BLaER1 treated with 17β-estradiol and CSF1 and Interleukin-3, amounts not matched to agents 10 nM and 100 nM (cell line): ENCODE measurements at regions not wholly inside any gene's neighbourhood (a gene's known extent, or its start where the extent isn't known, plus 50 kb on each side); places are given as distances from the start of the nearest gene placed in this dataset.

Experiments
- H3K27ac ChIP-seq, 11 experiments: shearing (Covaris generic); formaldehyde crosslinking; 2 replicates each; pipeline ENCODE4 v1.8.1; 2022
- H3K27me3 ChIP-seq, 11 experiments: shearing (Covaris generic); formaldehyde crosslinking; 2 replicates each; pipeline ENCODE4 v1.8.1; 2022
- H3K36me3 ChIP-seq, 11 experiments: shearing (Covaris generic); formaldehyde crosslinking; 2 replicates each; pipeline ENCODE4 v1.8.1; 2022
- H3K4me1 ChIP-seq, 10 experiments: shearing (Covaris generic); formaldehyde crosslinking; 2 replicates each; pipeline ENCODE4 v1.8.1; 2022
- H3K4me2 ChIP-seq, 11 experiments: shearing (Covaris generic); formaldehyde crosslinking; 2 replicates each; pipeline ENCODE4 v1.8.1; 2022
- H3K4me3 ChIP-seq, 10 experiments: shearing (Covaris generic); formaldehyde crosslinking; 2 replicates each; pipeline ENCODE4 v1.8.1; 2022
- H3K9ac ChIP-seq, 11 experiments: shearing (Covaris generic); formaldehyde crosslinking; 2 replicates each; pipeline ENCODE4 v1.8.1; 2022
- H3K9me3 ChIP-seq, 11 experiments: shearing (Covaris generic); formaldehyde crosslinking; replicated peaks in 1 of 11; 2 replicates each; pipeline ENCODE4 v1.8.1; 2022
- H4K20me1 ChIP-seq, 11 experiments: shearing (Covaris generic); formaldehyde crosslinking; 2 replicates each; pipeline ENCODE4 v1.8.1; 2022
- Cebpa-rat ChIP-seq, 11 experiments: shearing (Covaris generic); IDR thresholded peaks; 2 replicates each; pipeline ENCODE4 v1.8.1; 2022

DNA sequence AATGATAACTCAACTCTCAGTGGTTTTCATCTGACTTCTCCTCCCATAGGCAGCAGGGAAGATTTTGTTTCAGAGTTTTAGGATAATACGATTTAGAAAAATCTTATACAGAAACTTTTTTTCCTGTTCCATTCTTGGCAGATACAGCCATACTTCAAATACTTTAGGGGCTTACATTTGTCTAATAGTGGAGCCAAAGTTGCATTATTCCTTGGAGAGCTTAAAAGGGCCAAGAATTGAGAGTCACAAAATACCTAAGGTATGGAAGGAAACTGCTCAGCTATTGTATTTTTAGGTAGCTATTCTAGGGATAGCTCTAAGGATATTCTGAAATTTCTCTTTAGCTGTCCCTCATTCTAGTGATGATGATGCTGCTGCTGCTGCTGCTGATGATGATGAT, 132.9 kb upstream of the PTCHD1 start:
- Histone ChIP-seq H3K27ac (no peak overlapping the region), H4K20me1 (no peaks in the 10 kb centered on the region), H3K36me3 (no peaks in the 10 kb centered on the region), H3K4me1 (no peaks in the 10 kb centered on the region), H3K27me3 (no peaks in the 10 kb centered on the region), H3K4me3 (no peak overlapping the region), H3K9ac (no peak overlapping the region), H3K9me3 (peaks cover 0 to 4% (median 0%) of the 10 kb centered on the region in 11 experiments; a peak in 2 of 22 replicates), H3K4me2 (no peak overlapping the region)
- TF ChIP-seq Cebpa-rat (IDR thresholded peaks at IDR 0.05) = no peak

GRCh38 chrX:23202326-23202725, 132.3 kb upstream of the PTCHD1 start:
- Histone ChIP-seq H3K36me3 (no peaks in the 10 kb centered on the region), H3K4me1 (no peaks in the 10 kb centered on the region), H3K4me3 (no peak overlapping the region), H3K27me3 (no peaks in the 10 kb centered on the region), H4K20me1 (no peaks in the 10 kb centered on the region), H3K4me2 (no peak overlapping the region), H3K9me3 (peaks cover 0 to 4% (median 0%) of the 10 kb centered on the region in 11 experiments; a peak in 2 of 22 replicates), H3K27ac (no peak overlapping the region), H3K9ac (no peak overlapping the region)
- no peak for TF ChIP-seq Cebpa-rat (IDR thresholded peaks at IDR 0.05)

GRCh38 chrX:23223169-23223568, 111.5 kb upstream of the PTCHD1 start:
- no peak overlapping the region for H3K4me3 ChIP-seq

GRCh38 chrX:23228454-23228853, 106.2 kb upstream of the PTCHD1 start:
- H3K9me3 ChIP-seq = peaks cover 0 to 1% (median 0%) of the 10 kb centered on the region in 11 experiments; a peak in 1 of 22 replicates
- H3K36me3 ChIP-seq = no peaks in the 10 kb centered on the region
- no peak overlapping the region for H3K4me2 ChIP-seq
- H3K27me3 ChIP-seq = no peaks in the 10 kb centered on the region
- H3K9ac ChIP-seq = no peak overlapping the region
- TF ChIP-seq Cebpa-rat (IDR thresholded peaks at IDR 0.05) = no peak
- no peaks in the 10 kb centered on the region for H4K20me1 ChIP-seq
- H3K4me3 ChIP-seq = no peak overlapping the region
- no peaks in the 10 kb centered on the region for H3K4me1 ChIP-seq
- H3K27ac ChIP-seq = no peak overlapping the region

More at GRCh38 chrX:23223169-23223568, 111.5 kb upstream of the PTCHD1 start:
- H3K4me2 ChIP-seq = no peak overlapping the region
- H4K20me1 ChIP-seq = no peaks in the 10 kb centered on the region
- no peak overlapping the region for H3K9ac ChIP-seq
- H3K9me3 ChIP-seq = peaks cover 0 to 7% (median 0%) of the 10 kb centered on the region in 11 experiments; a peak in 3 of 22 replicates
- H3K4me1 ChIP-seq = no peaks in the 10 kb centered on the region
- H3K27ac ChIP-seq = no peak overlapping the region
- H3K36me3 ChIP-seq = no peaks in the 10 kb centered on the region
- no peaks in the 10 kb centered on the region for H3K27me3 ChIP-seq
- no peak for TF ChIP-seq Cebpa-rat (IDR thresholded peaks at IDR 0.05)

GRCh38 chrX:23228950-23229448, 105.7 kb upstream of the PTCHD1 start:
- no peak for TF ChIP-seq Cebpa-rat (IDR thresholded peaks at IDR 0.05)
- Histone ChIP-seq H3K4me1 (no peaks in the 10 kb centered on the region), H3K27me3 (no peaks in the 10 kb centered on the region), H3K27ac (no peak overlapping the region), H3K4me2 (no peak overlapping the region), H3K4me3 (no peak overlapping the region), H3K36me3 (no peaks in the 10 kb centered on the region), H3K9ac (no peak overlapping the region), H4K20me1 (no peaks in the 10 kb centered on the region), H3K9me3 (no peaks in the 10 kb centered on the region)

- Histone ChIP-seq H3K36me3 (no peaks in the 10 kb centered on the region), H3K9me3 (peaks cover 4 to 20% (median 9%) of the 10 kb centered on the region in 11 experiments; a peak in 17 of 22 replicates), H3K4me3 (no peak overlapping the region), H4K20me1 (no peaks in the 10 kb centered on the region), H3K27ac (no peak overlapping the region), H3K4me1 (no peaks in the 10 kb centered on the region), H3K4me2 (no peak overlapping the region), H3K27me3 (no peaks in the 10 kb centered on the region), H3K9ac (no peak overlapping the region)
- no peak for TF ChIP-seq Cebpa-rat (IDR thresholded peaks at IDR 0.05)
Observed at GRCh38 chrX:23235051-23235450, 99.6 kb upstream of the PTCHD1 start.

GRCh38 chrX:23246001-23246400, 88.6 kb upstream of the PTCHD1 start:
- Histone ChIP-seq H3K4me2 (no peak overlapping the region), H3K27me3 (no peaks in the 10 kb centered on the region), H3K9ac (no peak overlapping the region), H3K4me1 (no peaks in the 10 kb centered on the region), H3K36me3 (no peaks in the 10 kb centered on the region), H3K4me3 (no peak overlapping the region), H3K27ac (no peak overlapping the region), H4K20me1 (no peaks in the 10 kb centered on the region), H3K9me3 (peaks cover 0 to 6% (median 0%) of the 10 kb centered on the region in 11 experiments; a peak in 3 of 22 replicates)
- TF ChIP-seq Cebpa-rat (IDR thresholded peaks at IDR 0.05) = no peak

DNA sequence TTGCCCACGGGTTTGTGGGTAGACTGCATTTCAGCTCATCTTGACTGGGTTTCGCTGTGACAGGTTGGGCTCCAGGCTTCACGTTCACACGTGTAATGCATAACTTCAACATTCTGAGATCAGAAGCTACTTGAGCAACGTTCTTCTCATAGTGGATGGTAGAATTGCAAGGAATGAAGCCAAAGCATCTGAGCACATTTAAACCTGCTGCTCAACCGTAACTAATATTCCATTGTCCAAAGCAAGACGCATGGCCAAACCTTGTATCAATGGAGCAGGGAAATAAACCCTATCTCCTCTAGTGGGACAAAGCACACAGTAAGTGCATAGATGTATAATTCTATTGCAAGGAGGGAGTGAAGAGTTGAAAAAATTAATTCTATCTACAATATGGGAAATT, 86.5 kb upstream of the PTCHD1 start:
- Histone ChIP-seq H3K4me2 (no peak overlapping the region), H3K27me3 (no peaks in the 10 kb centered on the region), H3K9ac (no peak overlapping the region), H3K9me3 (peaks cover 10 to 20% (median 14%) of the 10 kb centered on the region in 11 experiments; a peak in 18 of 22 replicates), H3K4me3 (no peak overlapping the region), H4K20me1 (no peaks in the 10 kb centered on the region), H3K27ac (no peak overlapping the region), H3K36me3 (no peaks in the 10 kb centered on the region), H3K4me1 (no peaks in the 10 kb centered on the region)
- TF ChIP-seq Cebpa-rat (IDR thresholded peaks at IDR 0.05) = no peak

DNA sequence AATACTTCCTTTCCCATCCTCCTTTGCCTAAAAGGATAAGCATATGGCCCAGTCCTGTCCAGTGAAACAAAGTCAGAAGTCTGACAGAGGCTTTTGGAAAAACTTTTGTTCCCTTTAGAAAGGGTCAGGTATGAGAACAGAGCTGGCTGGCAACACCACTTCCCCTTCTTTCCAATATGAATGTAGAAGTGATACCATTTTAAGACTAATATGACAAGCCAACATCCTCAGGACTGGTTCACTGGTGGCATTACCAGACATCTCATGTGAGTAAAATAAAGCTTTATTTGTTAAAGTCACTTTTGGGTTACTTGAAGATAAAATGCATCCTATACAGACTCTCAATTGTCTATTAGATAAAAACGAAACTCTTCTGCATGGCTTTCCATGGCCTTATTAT, 83.6 kb upstream of the PTCHD1 start:
- Histone ChIP-seq H3K27ac (no peak overlapping the region), H3K4me3 (no peak overlapping the region), H3K36me3 (no peaks in the 10 kb centered on the region), H3K4me1 (no peaks in the 10 kb centered on the region), H3K9ac (no peak overlapping the region), H3K9me3 (peaks cover 13 to 24% (median 20%) of the 10 kb centered on the region in 11 experiments; a peak in 18 of 22 replicates), H3K27me3 (no peaks in the 10 kb centered on the region), H4K20me1 (no peaks in the 10 kb centered on the region), H3K4me2 (no peak overlapping the region)
- TF ChIP-seq Cebpa-rat (IDR thresholded peaks at IDR 0.05) = no peak

DNA sequence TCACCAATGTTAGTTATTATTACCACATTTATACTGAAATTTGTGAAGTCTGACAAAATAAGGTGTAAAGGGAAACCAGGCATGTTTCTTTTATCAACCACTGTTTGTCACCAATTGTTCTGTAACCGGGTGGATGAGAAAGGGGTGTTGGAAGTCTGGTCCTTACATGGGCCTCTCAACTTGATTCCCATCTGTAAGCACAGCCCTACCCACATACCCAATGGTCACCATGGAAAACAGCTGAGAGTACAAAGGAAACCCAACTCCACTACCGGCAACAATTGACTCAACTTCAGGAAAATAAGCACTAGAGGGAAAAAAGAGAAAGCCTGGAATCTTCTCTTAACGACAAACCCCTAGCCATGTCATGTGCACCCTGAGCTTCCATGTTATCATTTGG, 70.8 kb upstream of the PTCHD1 start:
- no peak overlapping the region for H3K4me2 ChIP-seq
- H3K27me3 ChIP-seq = no peaks in the 10 kb centered on the region
- H3K27ac ChIP-seq = no peak overlapping the region
- H4K20me1 ChIP-seq = no peaks in the 10 kb centered on the region
- no peaks in the 10 kb centered on the region for H3K36me3 ChIP-seq
- no peak for TF ChIP-seq Cebpa-rat (IDR thresholded peaks at IDR 0.05)
- H3K4me1 ChIP-seq = no peaks in the 10 kb centered on the region
- no peak overlapping the region for H3K4me3 ChIP-seq
- no peak overlapping the region for H3K9ac ChIP-seq
- H3K9me3 ChIP-seq = peaks cover 0 to 12% (median 6%) of the 10 kb centered on the region in 11 experiments; a peak in 12 of 22 replicates
